GM12878 (cell line): ENCODE measurements at regions not wholly inside any gene's neighbourhood (a gene's known extent, or its start where the extent isn't known, plus 50 kb on each side); places are given as distances from the start of the nearest gene placed in this dataset.

Experiments
- ATAC-seq: fragments of 200-7000 bp; cut with Tn5 transposase; 3 replicates; pipeline ENCODE4 v1.9.1; 2020; ENCODE audit warnings: mild to moderate bottlenecking, moderate library complexity
- BruUV-seq: library from RNA; stranded (reverse); fragments of 400-500 nt; replicated peaks from 2 replicates; lab custom pipeline; 2021; lab: Mats Ljungman, UMichigan
- CTCF ChIA-PET: fragments of 300-600 bp; sonication (Branson Sonifier 250); formaldehyde crosslinking; extraction: SDS; loops from one replicate; lab custom pipeline; 2021; ENCODE audit warnings: inconsistent platforms; lab: Yijun Ruan, JAX
- POLR2A ChIA-PET: fragments of 350-600 bp; formaldehyde crosslinking; extraction: SDS; loops from one replicate; lab custom pipeline; 2021; ENCODE audit warnings: inconsistent platforms; lab: Charles Lee
- RAD21 ChIA-PET: fragments of 300-600 bp; sonication (Branson Sonifier 250); formaldehyde crosslinking; loops from one replicate; lab custom pipeline; 2023; ENCODE audit warnings: antibody characterized with exemption; ENCODE audit not compliant: unreplicated experiment; lab: Charles Lee
- SMC1A ChIA-PET: fragments of 300-600 bp; sonication (Branson Sonifier 250); formaldehyde crosslinking; loops from one replicate; lab custom pipeline; 2023; ENCODE audit not compliant: unreplicated experiment, uncharacterized antibody; lab: Charles Lee
- DNase-seq: peaks from one replicate; pipeline ENCODE4 v3.0.0-alpha.2; 2011; ENCODE audit warnings: low read depth, low spot score
- FAIRE-seq: peaks from 3 replicates; lab custom pipeline; 2011; peaks lifted over from hg19 to GRCh38; lab: Jason Lieb, UNC
- H2AFZ ChIP-seq: 2 replicates; pipeline ENCODE4 v1.6.0; 2011; ENCODE audit warnings: low read depth, low read length, control low read depth; ENCODE audit not compliant: control insufficient read depth
- H3K27ac ChIP-seq: 2 replicates; pipeline ENCODE4 v1.5.1; 2011; ENCODE audit warnings: control low read depth; ENCODE audit not compliant: control insufficient read depth, insufficient read depth
- H3K27me3 ChIP-seq, 2 experiments: replicated peaks in 1 of 2; 2 replicates each; pipeline versions ENCODE4 v1.6.0 to v1.6.1; 2011; ENCODE audit warnings: low read length in 1 of 2; ENCODE audit not compliant: control insufficient read depth in 2 of 2, insufficient read depth in 2 of 2
- H3K36me3 ChIP-seq, 2 experiments: 2 replicates each; pipeline ENCODE4 v1.5.1; 2011; ENCODE audit warnings: low read length in 1 of 2; ENCODE audit not compliant: control insufficient read depth in 2 of 2, insufficient read depth in 2 of 2
- H3K4me1 ChIP-seq: 2 replicates; pipeline ENCODE4 v1.6.1; 2011; ENCODE audit warnings: mild to moderate bottlenecking, low read length, moderate library complexity, mixed read lengths; ENCODE audit not compliant: control insufficient read depth, insufficient read depth
- H3K4me2 ChIP-seq: 2 replicates; pipeline ENCODE4 v1.6.0; 2011; ENCODE audit warnings: control low read depth; ENCODE audit not compliant: control insufficient read depth, insufficient read depth
- H3K4me3 ChIP-seq: fragments of 200-600 bp; sonication (generic); 2 replicates; pipeline ENCODE4 v1.5.1; 2016
- H3K79me2 ChIP-seq: 2 replicates; pipeline ENCODE4 v1.6.0; 2011; ENCODE audit warnings: low read length; ENCODE audit not compliant: control insufficient read depth, insufficient read depth
- H3K9ac ChIP-seq: 2 replicates; pipeline ENCODE4 v1.8.0; 2011; ENCODE audit warnings: low read length, control low read depth, mixed read lengths; ENCODE audit not compliant: control insufficient read depth, insufficient read depth
- H3K9me3 ChIP-seq: replicated peaks from 3 replicates; pipeline ENCODE4 v1.5.1; 2011; ENCODE audit warnings: mild to moderate bottlenecking, low read length; ENCODE audit not compliant: control insufficient read depth, insufficient read depth
- H4K20me1 ChIP-seq: 2 replicates; pipeline ENCODE4 v1.6.0; 2011; ENCODE audit not compliant: control insufficient read depth, insufficient read depth
- CUX1 ChIP-seq: IDR thresholded peaks from 2 replicates; pipeline ENCODE4 v1.6.1; 2012; ENCODE audit warnings: improper control_type of control experiment, low read depth, low read length; ENCODE audit not compliant: insufficient replicate concordance
- PML ChIP-seq: IDR thresholded peaks from 2 replicates; pipeline ENCODE4 v1.6.1; 2012; ENCODE audit warnings: low read length, inconsistent platforms
- SUZ12 ChIP-seq: fragments of 200-600 bp; sonication (generic); IDR thresholded peaks from one replicate; pipeline ENCODE4 v1.6.1; 2018; ENCODE audit warnings: antibody characterized with exemption, mild to moderate bottlenecking; ENCODE audit not compliant: unreplicated experiment
- ZNF687 ChIP-seq: fragments of 450-650 bp; IDR thresholded peaks from 2 replicates; pipeline ENCODE4 v1.6.1; 2017; ENCODE audit warnings: mild to moderate bottlenecking, moderate library complexity
- WGBS: methylation state at CpG from one replicate; pipeline ENCODE4 v1.1.6; 2016; ENCODE audit warnings: low lambda C conversion rate; ENCODE audit not compliant: insufficient replicate concordance, insufficient coverage; ENCODE audit errors: missing lambda C conversion rate; 5-methylcytosine and 5-hydroxymethylcytosine counted together
- in situ Hi-C: fragments of 300-500 bp; cut with MboI; formaldehyde crosslinking; loops from 9 replicates; pipeline ENCODE4 v1.14.3; 2018; ENCODE audit warnings: mixed read lengths
- intact Hi-C: fragments of 100-400 bp; cut with micrococcal nuclease; formaldehyde crosslinking; loops from one replicate; pipeline ENCODE4 v1.14.2; 2022; ENCODE audit not compliant: unreplicated experiment

DNA sequence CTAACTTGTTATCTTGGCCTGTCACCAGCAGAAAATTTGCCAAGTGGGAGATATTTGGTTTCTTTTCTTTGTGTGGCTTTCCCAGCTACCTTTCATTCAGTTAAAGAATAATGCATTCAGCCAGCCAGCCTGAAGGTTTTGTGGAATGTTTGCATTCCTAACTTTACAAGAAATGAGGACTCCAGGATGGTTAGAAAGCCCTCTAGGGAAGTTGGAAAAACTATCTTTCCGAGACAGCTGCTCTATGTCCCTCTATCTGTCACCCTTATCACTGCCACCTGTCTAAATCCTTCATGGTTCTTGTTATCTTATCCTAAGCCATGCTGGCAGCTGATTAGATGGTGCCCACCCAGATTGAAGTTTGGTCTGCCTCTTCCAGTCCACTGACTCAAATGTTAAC, 384.2 kb downstream of the SH3BGRL start:
- ChIA-PET RAD21 (no interaction called here), CTCF (interaction anchor here (0.7 kb wide), 1 partner anchor 1953 kb away, joined by 3 read pairs; no protein-coding TSS in a partner anchor), SMC1A (no interaction called here), POLR2A (no interaction called here)
- no peak for FAIRE-seq
- H4K20me1 ChIP-seq, result no peaks in the 10 kb centered on the region
- no peaks in the 10 kb centered on the region for H3K4me1 ChIP-seq
- no peak overlapping the region for H3K4me3 ChIP-seq
- no peak for DNase-seq
- no peak overlapping the region for H3K4me2 ChIP-seq
- no peaks in the 10 kb centered on the region for H3K79me2 ChIP-seq
- no peak overlapping the region for H3K9ac ChIP-seq
- H3K27ac ChIP-seq, result no peak overlapping the region
- in situ Hi-C loops, result no loop called here
- 0% methylated on average over 1 of the region's 1 CpG for WGBS
- H3K9me3 ChIP-seq, result no peaks in the 10 kb centered on the region
- no TSS peak for BruUV-seq
- no peak for ATAC-seq
- no peaks in the 10 kb centered on the region for H3K27me3 ChIP-seq
- no peak overlapping the region for H2AFZ ChIP-seq
- H3K36me3 ChIP-seq, result no peaks in the 10 kb centered on the region
- no peak for TF ChIP-seq SUZ12
- no peak for TF ChIP-seq ZNF687
- intact Hi-C loops, result no loop called here

DNA sequence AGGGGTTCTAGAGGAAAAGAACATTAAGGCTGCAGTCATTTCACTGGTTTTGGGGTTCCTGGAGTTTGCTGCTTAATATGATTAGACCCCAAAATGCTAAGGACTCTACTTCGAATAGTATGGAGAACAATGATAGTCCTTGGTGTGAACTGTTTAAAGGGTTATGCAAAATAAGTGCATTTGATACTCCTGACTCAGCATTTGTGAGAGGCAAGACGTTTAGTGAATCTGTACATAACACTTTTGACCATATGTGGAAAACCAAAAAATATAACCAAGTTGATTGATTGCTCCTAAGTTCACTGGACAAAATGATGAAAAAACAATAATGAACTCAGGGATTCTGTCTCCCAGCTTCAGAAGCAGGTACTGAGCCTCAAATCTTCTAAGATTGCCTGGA, 414.1 kb downstream of the SH3BGRL start:
- no peaks in the 10 kb centered on the region for H3K4me1 ChIP-seq
- ChIA-PET CTCF (no interaction called here), SMC1A (no interaction called here), POLR2A (no interaction called here), RAD21 (no interaction called here)
- no peaks in the 10 kb centered on the region for H3K36me3 ChIP-seq
- H3K9me3 ChIP-seq, result no peaks in the 10 kb centered on the region
- no peaks in the 10 kb centered on the region for H3K27me3 ChIP-seq
- no peaks in the 10 kb centered on the region for H3K79me2 ChIP-seq
- WGBS, result 0% methylated on average over 2 of the region's 2 CpGs
- no peak for ATAC-seq
- no peak overlapping the region for H3K9ac ChIP-seq
- H3K27ac ChIP-seq, result no peak overlapping the region
- H4K20me1 ChIP-seq, result no peaks in the 10 kb centered on the region
- TF ChIP-seq PML (no peak), CUX1 (no peak)
- BruUV-seq, result no TSS peak
- intact Hi-C loops (no loop called here), in situ Hi-C loops (no loop called here)
- no peak for DNase-seq
- H2AFZ ChIP-seq, result no peak overlapping the region
- no peak overlapping the region for H3K4me2 ChIP-seq
- no peak overlapping the region for H3K4me3 ChIP-seq
- no peak for FAIRE-seq
